Peyer's patch (tissue), 4 donors: ENCODE measurements at regions not wholly inside any gene's neighbourhood (a gene's known extent, or its start where the extent isn't known, plus 50 kb on each side); places are given as distances from the start of the nearest gene placed in this dataset.

Experiments
- CTCF ChIP-seq, 6 experiments: fragments of 450-650 bp in 4 of 6; fragments of 200-600 bp in 2 of 6; sonication (generic) in 1 of 6; IDR thresholded peaks; one replicate each; pipeline ENCODE4 v1.5.1; 2017 to 2019; ENCODE audit warnings: antibody characterized with exemption in 6 of 6, mild to moderate bottlenecking in 3 of 6, moderate library complexity in 1 of 6
- POLR2A ChIP-seq, 2 donors: fragments of 450-650 bp; IDR thresholded peaks; one replicate each; pipeline ENCODE4 v1.5.1; 2017; ENCODE audit warnings: antibody characterized with exemption in 2 of 2, mild to moderate bottlenecking in 2 of 2, moderate library complexity in 2 of 2

GRCh38 chr10:78648256-78648860, 420.4 kb upstream of the ZMIZ1 start:
- TF ChIP-seq POLR2A (IDR thresholded peaks at IDR 0.05) (no peak), CTCF (IDR thresholded peaks at IDR 0.05) (no peak)
